ENCODE measurements at regions not wholly inside any gene's neighbourhood (a gene's known extent, or its start where the extent isn't known, plus 50 kb on each side); places are given as distances from the start of the nearest gene placed in this dataset.

DNA sequence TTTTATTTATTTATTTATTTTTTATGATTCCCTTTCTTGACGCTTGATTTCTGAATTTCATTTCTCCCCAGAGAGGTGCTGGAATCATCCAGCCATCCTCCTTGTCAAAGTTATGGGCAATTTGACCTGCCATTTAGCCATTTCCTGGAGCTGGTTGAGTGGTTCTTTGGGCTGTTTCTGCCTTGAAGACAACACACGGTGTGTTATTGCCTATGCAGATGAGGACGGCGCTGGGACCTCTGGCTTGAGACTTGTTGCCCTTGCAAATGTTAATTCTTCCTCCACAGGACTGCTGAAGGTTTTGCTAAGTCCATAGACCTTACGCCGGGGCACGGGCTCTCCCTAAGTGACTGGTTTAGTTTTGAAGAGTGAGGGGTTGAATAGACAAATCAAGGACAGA is 147.9 kb upstream of the PLET1 start:
- TF ChIP-seq, protein P1, sequence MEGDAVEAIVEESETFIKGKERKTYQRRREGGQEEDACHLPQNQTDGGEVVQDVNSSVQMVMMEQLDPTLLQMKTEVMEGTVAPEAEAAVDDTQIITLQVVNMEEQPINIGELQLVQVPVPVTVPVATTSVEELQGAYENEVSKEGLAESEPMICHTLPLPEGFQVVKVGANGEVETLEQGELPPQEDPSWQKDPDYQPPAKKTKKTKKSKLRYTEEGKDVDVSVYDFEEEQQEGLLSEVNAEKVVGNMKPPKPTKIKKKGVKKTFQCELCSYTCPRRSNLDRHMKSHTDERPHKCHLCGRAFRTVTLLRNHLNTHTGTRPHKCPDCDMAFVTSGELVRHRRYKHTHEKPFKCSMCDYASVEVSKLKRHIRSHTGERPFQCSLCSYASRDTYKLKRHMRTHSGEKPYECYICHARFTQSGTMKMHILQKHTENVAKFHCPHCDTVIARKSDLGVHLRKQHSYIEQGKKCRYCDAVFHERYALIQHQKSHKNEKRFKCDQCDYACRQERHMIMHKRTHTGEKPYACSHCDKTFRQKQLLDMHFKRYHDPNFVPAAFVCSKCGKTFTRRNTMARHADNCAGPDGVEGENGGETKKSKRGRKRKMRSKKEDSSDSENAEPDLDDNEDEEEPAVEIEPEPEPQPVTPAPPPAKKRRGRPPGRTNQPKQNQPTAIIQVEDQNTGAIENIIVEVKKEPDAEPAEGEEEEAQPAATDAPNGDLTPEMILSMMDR (conservative IDR thresholded peaks at IDR 0.05), result no peak
- no peaks in the 10 kb centered on the region for H3K4me1 Mint-ChIP-seq
- peaks cover 6% of the 10 kb centered on the region for H3K9me3 Mint-ChIP-seq
- no peak overlapping the region for H3K27ac Mint-ChIP-seq (ENCODE audit: unreplicated experiment)
- DNase-seq (ENCODE audit: low read depth, low spot score), result no peak
- H3K36me3 Mint-ChIP-seq (ENCODE audit: low read depth), result no peaks in the 10 kb centered on the region
- H3K27me3 Mint-ChIP-seq (ENCODE audit: low read depth), result peaks cover 12% of the 10 kb centered on the region
- H3K4me3 Mint-ChIP-seq, result no peak overlapping the region

DNA sequence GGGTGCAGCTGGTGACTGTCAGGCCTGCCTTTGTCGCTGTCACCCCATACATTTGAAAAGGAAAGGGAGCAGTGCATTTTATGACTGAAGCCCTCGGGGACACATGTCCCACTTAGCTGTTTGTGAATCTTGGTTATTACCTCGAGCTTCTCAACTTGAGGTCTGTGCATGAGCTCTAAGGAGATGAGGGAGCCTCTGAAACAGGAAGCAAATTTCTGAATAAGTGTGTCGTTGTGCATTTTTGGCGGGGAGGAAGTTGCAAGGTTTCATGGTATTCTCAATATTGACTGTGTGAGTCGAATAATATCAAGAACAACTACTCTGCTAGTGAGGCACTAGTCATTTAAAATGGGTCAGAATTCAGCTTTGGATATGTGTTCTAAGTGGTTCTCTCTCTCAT is 149.7 kb upstream of the PLET1 start:
- Mint-ChIP-seq H3K9me3 (peaks cover 9% of the 10 kb centered on the region), H3K27ac (ENCODE audit: unreplicated experiment) (no peak overlapping the region), H3K4me1 (no peaks in the 10 kb centered on the region), H3K4me3 (no peak overlapping the region), H3K27me3 (ENCODE audit: low read depth) (peaks cover 12% of the 10 kb centered on the region), H3K36me3 (ENCODE audit: low read depth) (no peaks in the 10 kb centered on the region)
- TF ChIP-seq, protein P1 (conservative IDR thresholded peaks at IDR 0.05), result no peak
- no peak for DNase-seq (ENCODE audit: low read depth, low spot score)

DNA sequence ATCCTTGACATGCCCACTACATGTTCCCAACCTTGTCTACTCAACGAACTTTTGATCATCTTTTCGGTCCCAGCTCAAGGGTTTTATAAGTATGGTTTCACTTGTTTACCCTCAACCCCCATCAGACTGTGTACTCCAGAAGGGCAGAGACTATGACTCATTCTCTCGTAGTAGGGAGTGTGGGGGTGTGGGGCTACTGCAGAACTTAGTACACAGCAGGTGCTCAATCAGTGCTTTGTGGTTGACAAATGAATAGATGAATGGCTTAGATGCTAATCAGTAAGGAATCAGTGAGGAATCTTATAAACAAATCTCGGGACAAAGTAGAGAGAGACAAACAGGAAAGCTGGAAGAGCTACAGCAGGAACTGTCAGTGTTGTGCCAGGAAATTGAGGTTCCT is 151.7 kb upstream of the PLET1 start:
- H3K27ac Mint-ChIP-seq (ENCODE audit: unreplicated experiment), result no peak overlapping the region
- no peaks in the 10 kb centered on the region for H3K36me3 Mint-ChIP-seq (ENCODE audit: low read depth)
- H3K4me1 Mint-ChIP-seq, result no peaks in the 10 kb centered on the region
- TF ChIP-seq, protein P1 (conservative IDR thresholded peaks at IDR 0.05), result no peak
- H3K9me3 Mint-ChIP-seq, result peaks cover 9% of the 10 kb centered on the region
- H3K4me3 Mint-ChIP-seq, result no peak overlapping the region
- H3K27me3 Mint-ChIP-seq (ENCODE audit: low read depth), result peaks cover 14% of the 10 kb centered on the region
- no peak for DNase-seq (ENCODE audit: low read depth, low spot score)

DNA sequence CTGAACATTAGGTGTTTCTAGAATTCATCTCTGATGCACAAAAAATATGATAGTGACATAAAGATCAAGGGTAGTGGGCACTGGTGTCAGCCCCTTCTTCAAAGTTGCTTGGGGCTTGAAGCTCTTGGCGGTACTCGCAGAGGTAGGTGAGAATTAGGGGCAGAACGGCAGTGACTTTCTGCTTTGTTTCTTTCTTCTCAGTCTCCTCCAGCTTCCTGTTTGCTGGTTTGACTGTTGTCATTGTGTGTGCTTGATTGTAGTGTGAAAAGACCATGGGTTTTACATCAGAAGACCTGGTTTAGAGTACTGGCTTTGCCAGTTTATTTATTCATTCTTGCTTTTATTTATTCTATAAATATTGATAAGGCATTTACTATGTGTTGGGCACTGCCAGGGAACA is 156.7 kb upstream of the PLET1 start:
- Mint-ChIP-seq H3K27ac (ENCODE audit: unreplicated experiment) (no peak overlapping the region), H3K9me3 (peaks cover 3% of the 10 kb centered on the region), H3K36me3 (ENCODE audit: low read depth) (no peaks in the 10 kb centered on the region), H3K4me3 (no peak overlapping the region), H3K27me3 (ENCODE audit: low read depth) (peaks cover 21% of the 10 kb centered on the region), H3K4me1 (no peaks in the 10 kb centered on the region)
- DNase-seq (ENCODE audit: low read depth, low spot score), result no peak
- TF ChIP-seq, protein P1 (conservative IDR thresholded peaks at IDR 0.05), result no peak

DNA sequence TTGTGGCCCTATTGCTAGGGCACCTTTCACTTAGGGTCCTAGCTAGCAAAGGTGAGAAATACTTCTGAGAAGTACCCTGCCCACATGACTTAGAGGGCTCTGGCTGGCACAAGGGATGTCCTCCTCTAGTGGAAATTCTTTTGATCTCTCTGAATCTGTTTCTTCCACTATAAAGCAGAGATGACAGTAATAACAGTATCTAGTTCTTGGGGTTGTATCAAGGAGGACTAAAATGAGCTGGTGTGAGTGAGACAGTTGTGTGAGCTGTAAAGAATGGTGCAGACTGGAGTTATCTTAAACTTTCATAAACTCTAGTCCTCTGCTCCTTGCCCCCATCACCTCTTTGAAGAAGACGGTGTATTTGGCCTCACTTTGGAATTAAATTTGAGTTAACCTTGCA is 157.8 kb upstream of the PLET1 start:
- Mint-ChIP-seq H3K4me3 (no peak overlapping the region), H3K27me3 (ENCODE audit: low read depth) (peaks cover 28% of the 10 kb centered on the region), H3K27ac (ENCODE audit: unreplicated experiment) (no peak overlapping the region), H3K4me1 (no peaks in the 10 kb centered on the region), H3K9me3 (peaks cover 3% of the 10 kb centered on the region), H3K36me3 (ENCODE audit: low read depth) (no peaks in the 10 kb centered on the region)
- TF ChIP-seq, protein P1 (conservative IDR thresholded peaks at IDR 0.05), result no peak
- no peak for DNase-seq (ENCODE audit: low read depth, low spot score)

DNA sequence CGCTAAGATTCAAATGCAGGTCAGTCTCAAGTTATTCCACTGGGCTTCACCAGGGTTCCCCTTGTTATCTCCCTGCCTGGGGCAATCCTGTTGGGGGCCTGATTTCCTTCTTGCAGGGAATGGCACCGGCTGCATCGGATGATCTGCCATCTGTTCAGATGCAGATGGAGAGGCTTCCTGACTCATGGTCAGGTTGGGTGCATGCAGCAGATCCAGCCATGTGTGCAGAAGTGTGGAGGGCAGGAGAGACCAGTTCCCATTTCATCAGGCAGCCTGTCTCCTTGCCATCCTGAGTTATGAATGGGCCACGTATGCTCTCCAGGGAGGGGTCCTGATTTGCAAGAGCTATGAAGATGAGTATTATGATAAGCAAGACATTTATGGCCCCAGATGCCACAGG is 161.2 kb upstream of the PLET1 start:
- Mint-ChIP-seq H3K27ac (ENCODE audit: unreplicated experiment) (no peak overlapping the region), H3K27me3 (ENCODE audit: low read depth) (peaks cover 26% of the 10 kb centered on the region), H3K4me3 (no peak overlapping the region), H3K36me3 (ENCODE audit: low read depth) (peaks cover under 1% of the 10 kb centered on the region), H3K4me1 (no peaks in the 10 kb centered on the region), H3K9me3 (peaks cover 3% of the 10 kb centered on the region)
- DNase-seq (ENCODE audit: low read depth, low spot score), result no peak
- TF ChIP-seq, protein P1 (conservative IDR thresholded peaks at IDR 0.05), result no peak

All from neural crest cell (in vitro differentiated cells).